Thoracic aorta (tissue), 2 donors: ENCODE measurements at regions not wholly inside any gene's neighbourhood (a gene's known extent, or its start where the extent isn't known, plus 50 kb on each side); places are given as distances from the start of the nearest gene placed in this dataset.

Source experiments
- ATAC-seq: fragments of 150-250 bp; one replicate; pipeline ENCODE4 v1.8.0; 2017; ENCODE audit warnings: low read depth; ENCODE audit not compliant: insufficient number of reproducible peaks, low FRiP score
- DNase-seq: peaks from one replicate; pipeline ENCODE4 v3.0.0-alpha.2; 2020; ENCODE audit warnings: low spot score
- H3K27ac ChIP-seq, 2 donors: fragments of 200-600 bp; sonication (generic); 1 replicate in 1 of 2; 2 replicates in 1 of 2; pipeline ENCODE4 v1.5.1; 2016; ENCODE audit warnings: mild to moderate bottlenecking in 2 of 2, moderate library complexity in 2 of 2
- H3K27me3 ChIP-seq: fragments of 200-600 bp; sonication (generic); replicated peaks from 2 replicates; pipeline ENCODE4 v1.6.0; 2016; ENCODE audit warnings: mild to moderate bottlenecking; ENCODE audit not compliant: insufficient read depth
- H3K36me3 ChIP-seq: fragments of 200-600 bp; sonication (generic); one replicate; pipeline ENCODE4 v1.5.1; 2016
- H3K4me1 ChIP-seq, 2 donors: fragments of 200-600 bp; sonication (generic); 1 replicate in 1 of 2; 2 replicates in 1 of 2; pipeline versions ENCODE4 v1.5.1 to v1.6.0; 2016; ENCODE audit warnings: low read depth in 2 of 2, mild to moderate bottlenecking in 1 of 2; ENCODE audit not compliant: control insufficient read depth in 1 of 2
- H3K4me3 ChIP-seq: fragments of 200-600 bp; sonication (generic); 2 replicates; pipeline ENCODE4 v1.5.1; 2016; ENCODE audit warnings: mild to moderate bottlenecking
- H3K9me3 ChIP-seq: fragments of 200-600 bp; sonication (generic); 2 replicates; pipeline ENCODE4 v1.5.1; 2016
- TF ChIP-seq, protein P1 (sequence below): fragments of 200-600 bp; sonication (generic); IDR thresholded peaks from one replicate; pipeline ENCODE4 v1.5.1; 2019; ENCODE audit warnings: antibody characterized with exemption

DNA sequence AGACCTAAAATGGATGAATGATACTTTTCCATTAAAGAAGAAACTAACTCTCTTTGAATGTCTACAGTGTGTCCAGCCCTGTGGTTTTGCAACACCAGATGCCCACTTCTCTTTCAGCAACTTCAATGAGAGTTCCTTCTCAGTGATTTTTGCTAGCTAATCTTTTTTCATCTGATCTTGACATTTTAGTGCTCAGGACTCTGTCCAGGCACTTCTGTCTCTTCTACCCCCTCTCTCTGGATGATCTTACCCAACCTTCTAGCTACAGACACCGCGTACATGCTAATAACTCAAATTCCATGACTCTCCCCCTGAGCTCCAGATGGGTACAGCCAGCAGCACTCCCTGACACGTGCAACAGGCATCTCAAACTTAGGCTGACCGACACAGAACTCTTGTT, 161.1 kb upstream of the FOXN3 start:
- DNase-seq (no peak), ATAC-seq (no peak)
- peaks cover 23 to 56% of the 10 kb centered on the region in 2 donors for H3K4me1 ChIP-seq
- no peaks in the 10 kb centered on the region for H3K27me3 ChIP-seq
- no peak overlapping the region for H3K4me3 ChIP-seq
- H3K27ac ChIP-seq = peak overlapping the region; percentile 70 to 83
- no peaks in the 10 kb centered on the region for H3K36me3 ChIP-seq
- H3K9me3 ChIP-seq = no peaks in the 10 kb centered on the region
- TF ChIP-seq, protein P1, sequence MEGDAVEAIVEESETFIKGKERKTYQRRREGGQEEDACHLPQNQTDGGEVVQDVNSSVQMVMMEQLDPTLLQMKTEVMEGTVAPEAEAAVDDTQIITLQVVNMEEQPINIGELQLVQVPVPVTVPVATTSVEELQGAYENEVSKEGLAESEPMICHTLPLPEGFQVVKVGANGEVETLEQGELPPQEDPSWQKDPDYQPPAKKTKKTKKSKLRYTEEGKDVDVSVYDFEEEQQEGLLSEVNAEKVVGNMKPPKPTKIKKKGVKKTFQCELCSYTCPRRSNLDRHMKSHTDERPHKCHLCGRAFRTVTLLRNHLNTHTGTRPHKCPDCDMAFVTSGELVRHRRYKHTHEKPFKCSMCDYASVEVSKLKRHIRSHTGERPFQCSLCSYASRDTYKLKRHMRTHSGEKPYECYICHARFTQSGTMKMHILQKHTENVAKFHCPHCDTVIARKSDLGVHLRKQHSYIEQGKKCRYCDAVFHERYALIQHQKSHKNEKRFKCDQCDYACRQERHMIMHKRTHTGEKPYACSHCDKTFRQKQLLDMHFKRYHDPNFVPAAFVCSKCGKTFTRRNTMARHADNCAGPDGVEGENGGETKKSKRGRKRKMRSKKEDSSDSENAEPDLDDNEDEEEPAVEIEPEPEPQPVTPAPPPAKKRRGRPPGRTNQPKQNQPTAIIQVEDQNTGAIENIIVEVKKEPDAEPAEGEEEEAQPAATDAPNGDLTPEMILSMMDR = no peak

DNA sequence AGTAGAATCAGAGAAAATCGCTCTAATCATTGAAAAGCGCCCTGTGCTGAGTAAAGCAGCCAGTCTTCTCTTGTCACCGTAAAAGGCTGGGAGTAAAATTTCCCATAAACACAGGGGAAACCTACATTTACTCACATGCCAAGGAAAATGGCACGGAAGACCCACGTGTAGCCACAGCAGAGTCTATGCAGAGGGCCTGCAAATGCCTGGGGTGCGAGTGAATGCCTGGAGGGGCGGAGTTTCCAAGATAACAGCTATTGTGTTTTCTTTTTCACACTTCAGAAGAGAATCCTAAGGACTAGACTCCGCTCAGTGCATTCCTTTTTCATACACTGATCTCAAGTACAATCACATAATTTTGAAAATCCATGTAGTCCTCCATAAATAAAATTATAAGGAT, 159.9 kb upstream of the FOXN3 start:
- peaks cover 28 to 68% of the 10 kb centered on the region in 2 donors for H3K4me1 ChIP-seq
- peak overlapping the region; percentile 80 to 83 for H3K27ac ChIP-seq
- ATAC-seq = no peak
- H3K36me3 ChIP-seq = no peaks in the 10 kb centered on the region
- H3K9me3 ChIP-seq = no peaks in the 10 kb centered on the region
- TF ChIP-seq, protein P1 = no peak
- H3K4me3 ChIP-seq = peak overlapping the region; percentile 56
- DNase-seq = no peak
- H3K27me3 ChIP-seq = no peaks in the 10 kb centered on the region

DNA sequence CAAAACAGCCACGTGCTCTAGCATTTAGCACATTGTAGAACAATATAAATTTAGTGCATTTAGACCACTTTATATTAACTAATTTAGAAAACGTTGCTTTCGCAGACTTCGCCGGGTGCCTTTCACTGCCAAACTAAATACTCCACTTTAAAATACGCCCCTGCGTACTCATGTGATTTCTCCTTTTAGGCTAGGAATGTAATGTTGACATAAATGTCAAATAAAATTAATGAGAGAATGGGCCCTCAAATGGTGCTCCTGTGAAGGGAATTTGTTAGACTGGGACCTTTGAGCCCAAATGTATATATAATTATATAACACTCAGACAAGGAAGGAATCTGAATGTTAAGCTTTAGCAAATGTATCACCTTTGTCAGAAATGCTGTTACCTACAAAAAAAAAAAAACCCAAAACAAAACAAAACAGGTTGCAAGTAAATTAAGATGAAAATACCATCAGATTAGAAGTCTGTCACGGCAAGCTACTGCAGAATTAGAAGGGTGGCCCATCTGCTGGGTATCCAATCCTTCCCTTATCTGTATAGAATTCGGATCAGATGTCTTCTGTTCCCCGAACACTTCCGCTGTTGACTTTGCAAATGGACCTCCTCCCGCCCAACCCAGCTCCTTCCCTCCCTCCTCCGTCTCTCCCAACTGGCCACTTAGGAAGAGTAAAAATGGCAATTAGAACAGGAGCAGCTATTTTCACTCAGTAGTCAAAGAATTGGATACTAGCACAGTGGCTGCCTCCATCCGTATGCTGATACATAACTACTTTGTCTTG, 159.3 kb upstream of the FOXN3 start:
- Histone ChIP-seq H3K27ac (peak overlapping the region; percentile 80 to 83), H3K4me3 (peak overlapping the region; percentile 56), H3K27me3 (no peaks in the 10 kb centered on the region), H3K4me1 (peaks cover 28 to 68% of the 10 kb centered on the region in 2 donors), H3K9me3 (no peaks in the 10 kb centered on the region), H3K36me3 (no peaks in the 10 kb centered on the region)
- no peak for DNase-seq
- TF ChIP-seq, protein P1 = no peak
- ATAC-seq = no peak

DNA sequence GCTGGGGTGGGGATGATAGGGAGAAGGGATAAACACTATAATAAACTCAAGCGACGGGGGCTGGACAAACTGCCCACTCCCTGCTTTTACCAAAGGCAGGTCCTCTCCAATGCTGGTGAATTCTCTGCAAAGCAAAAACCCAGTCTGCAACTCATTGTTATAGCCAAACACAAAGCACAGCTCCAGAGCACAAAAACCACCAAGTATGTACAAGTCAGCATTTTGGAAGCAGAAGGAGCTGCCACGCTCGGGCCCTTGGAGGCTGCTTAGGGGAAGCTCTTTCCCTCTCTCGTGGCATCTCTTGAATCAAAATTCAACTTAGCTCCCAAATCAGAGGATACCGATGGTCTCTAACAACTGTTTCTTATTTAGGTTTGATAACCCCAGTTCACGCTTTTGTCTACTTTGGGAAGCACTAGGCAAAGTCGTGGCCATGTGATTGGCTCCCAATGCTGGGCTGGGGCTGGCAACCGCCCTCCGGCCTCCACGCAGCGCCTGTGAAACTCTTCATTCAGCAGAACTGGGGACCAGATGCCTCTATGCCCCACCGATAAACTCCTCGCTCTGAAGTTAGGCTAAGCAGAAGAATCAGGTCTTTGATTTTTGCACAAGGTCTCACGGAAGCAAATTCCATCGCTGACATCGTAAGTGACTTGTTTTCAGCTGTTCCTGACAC, 158.5 kb upstream of the FOXN3 start:
- no peak for DNase-seq
- peak; percentile 57 for ATAC-seq
- H3K36me3 ChIP-seq = no peaks in the 10 kb centered on the region
- H3K27me3 ChIP-seq = no peaks in the 10 kb centered on the region
- H3K27ac ChIP-seq = peak overlapping the region; percentile 80 to 83
- peak overlapping the region; percentile 56 for H3K4me3 ChIP-seq
- H3K9me3 ChIP-seq = no peaks in the 10 kb centered on the region
- TF ChIP-seq, protein P1 = no peak
- H3K4me1 ChIP-seq = peaks cover 28 to 68% of the 10 kb centered on the region in 2 donors

DNA sequence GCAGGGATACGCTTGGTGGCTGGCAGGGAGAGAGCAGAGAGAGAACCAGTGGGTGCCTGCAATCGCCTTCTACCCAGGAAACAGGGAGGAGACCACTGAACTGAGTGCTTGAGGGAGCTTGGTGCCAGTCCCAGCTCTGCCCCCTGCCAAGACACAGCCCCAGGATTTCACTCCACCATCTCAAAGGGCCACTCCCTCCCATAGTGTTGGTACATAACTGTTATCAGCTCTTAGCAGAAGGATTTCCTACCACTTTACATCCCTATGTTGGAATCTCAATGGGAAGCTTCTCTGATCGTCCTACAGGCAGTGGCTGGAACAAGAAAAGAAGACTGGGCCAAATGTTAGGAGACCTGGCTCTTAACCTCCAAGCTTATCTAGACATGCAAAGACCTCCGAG, 157.4 kb upstream of the FOXN3 start:
- ATAC-seq = no peak
- DNase-seq = no peak
- peaks cover 28 to 68% of the 10 kb centered on the region in 2 donors for H3K4me1 ChIP-seq
- H3K27me3 ChIP-seq = no peaks in the 10 kb centered on the region
- TF ChIP-seq, protein P1 = no peak
- H3K9me3 ChIP-seq = no peaks in the 10 kb centered on the region
- no peaks in the 10 kb centered on the region for H3K36me3 ChIP-seq
- H3K27ac ChIP-seq = peak overlapping the region; percentile 80 to 83
- no peak overlapping the region for H3K4me3 ChIP-seq
